ENCODE measurements at regions not wholly inside any gene's neighbourhood (a gene's known extent, or its start where the extent isn't known, plus 50 kb on each side); places are given as distances from the start of the nearest gene placed in this dataset.
"Not testable (repeated sequence)": the region's sequence is repeated elsewhere in the genome, so short reads cannot be mapped to it uniquely, and the experiment has no call there.

DNA sequence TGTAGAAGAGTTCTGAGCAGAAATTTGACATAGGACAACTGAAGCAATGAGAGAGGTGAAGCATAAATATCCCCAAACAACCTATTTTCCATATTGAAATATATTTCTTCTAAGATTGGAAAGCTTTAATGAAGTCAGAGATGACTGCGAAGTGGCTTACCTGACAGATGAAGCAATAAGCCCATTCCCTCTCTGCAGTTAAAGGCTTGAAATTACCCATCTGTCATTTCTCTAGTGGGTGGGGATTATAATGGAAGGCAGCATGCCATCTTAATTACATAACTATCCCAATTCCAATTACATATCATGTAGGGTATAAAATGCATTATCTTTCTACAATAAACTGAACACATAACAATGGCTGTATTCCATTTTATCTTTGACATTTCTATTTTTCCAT lies 1070.5 kb downstream of the SI start:
- no peak for TF ChIP-seq CTCF (IDR thresholded peaks at IDR 0.05; ENCODE audit: control insufficient read depth, insufficient read depth, low read depth, low read length, missing control alignments)
- no peak for DNase-seq (ENCODE audit: low read depth)
- H3K4me3 ChIP-seq (ENCODE audit: control insufficient read depth, low read depth, low read length), result no peak overlapping the region

DNA sequence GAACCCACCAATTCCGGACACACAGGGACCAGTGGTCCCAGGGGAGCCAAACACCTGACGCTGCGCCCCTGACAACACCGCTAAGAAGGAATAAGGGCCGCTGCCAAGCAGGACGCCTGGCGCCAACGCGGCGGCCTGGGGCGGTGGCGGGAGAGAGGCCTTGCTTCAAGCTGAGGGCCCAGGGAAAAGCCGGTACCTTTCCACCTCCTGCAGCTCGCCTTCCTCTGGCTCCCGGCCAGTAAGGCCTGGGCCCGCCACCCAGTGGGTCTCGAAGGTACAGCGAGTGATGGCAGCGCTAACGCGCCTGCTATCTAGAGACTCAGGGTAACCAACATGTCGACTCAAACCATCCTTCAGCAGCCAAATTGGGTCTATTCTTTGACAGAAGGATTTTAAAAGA lies 1074.1 kb downstream of the SI start:
- no peak for TF ChIP-seq CTCF (IDR thresholded peaks at IDR 0.05; ENCODE audit: control insufficient read depth, insufficient read depth, low read depth, low read length, missing control alignments)
- H3K4me3 ChIP-seq (ENCODE audit: control insufficient read depth, low read depth, low read length), result no peak overlapping the region
- no peak for DNase-seq (ENCODE audit: low read depth)

- H3K4me3 ChIP-seq (ENCODE audit: control insufficient read depth, low read depth, low read length); DNase-seq (ENCODE audit: low read depth): not testable (repeated sequence)
Measured at GRCh38 chr3:164003016-164003415, 1075.3 kb downstream of the SI start.

GRCh38 chr3:163983940-163984339 lies 1094.4 kb downstream of the SI start:
- no peak for TF ChIP-seq CTCF (IDR thresholded peaks at IDR 0.05; ENCODE audit: control insufficient read depth, insufficient read depth, low read depth, low read length, missing control alignments)
- DNase-seq (ENCODE audit: low read depth), result no peak

GRCh38 chr3:163971861-163972260 lies 1106.4 kb downstream of the SI start:
- H3K4me3 ChIP-seq (ENCODE audit: control insufficient read depth, low read depth, low read length), result no peak overlapping the region
- no peak for DNase-seq (ENCODE audit: low read depth)
- TF ChIP-seq CTCF (IDR thresholded peaks at IDR 0.05; ENCODE audit: control insufficient read depth, insufficient read depth, low read depth, low read length, missing control alignments), result no peak

More at GRCh38 chr3:163983940-163984339, 1094.4 kb downstream of the SI start:
- H3K4me3 ChIP-seq (ENCODE audit: control insufficient read depth, low read depth, low read length), result no peak overlapping the region

DNA sequence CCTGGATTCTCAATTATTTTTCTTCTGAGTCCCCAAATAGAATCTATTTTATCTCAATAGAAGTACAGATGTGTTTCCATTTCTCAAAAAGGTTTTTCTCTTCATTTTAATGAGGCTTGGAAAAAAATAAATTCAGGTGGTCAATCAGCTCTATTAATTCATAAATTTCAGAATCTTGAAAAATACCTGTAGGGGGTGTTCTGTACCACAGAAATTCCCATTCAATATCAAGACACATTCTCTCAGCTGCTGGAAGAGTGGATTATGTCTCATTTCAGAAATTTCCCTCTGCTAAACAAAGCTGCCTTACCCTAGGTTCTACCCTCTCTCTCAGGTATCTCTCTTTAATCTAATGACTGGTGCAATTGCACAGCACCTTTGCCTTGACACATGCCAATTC lies 1121.2 kb downstream of the SI start:
- no peak overlapping the region for H3K4me3 ChIP-seq (ENCODE audit: control insufficient read depth, low read depth, low read length)
- no peak for DNase-seq (ENCODE audit: low read depth)
- TF ChIP-seq CTCF (IDR thresholded peaks at IDR 0.05; ENCODE audit: control insufficient read depth, insufficient read depth, low read depth, low read length, missing control alignments), result no peak

DNA sequence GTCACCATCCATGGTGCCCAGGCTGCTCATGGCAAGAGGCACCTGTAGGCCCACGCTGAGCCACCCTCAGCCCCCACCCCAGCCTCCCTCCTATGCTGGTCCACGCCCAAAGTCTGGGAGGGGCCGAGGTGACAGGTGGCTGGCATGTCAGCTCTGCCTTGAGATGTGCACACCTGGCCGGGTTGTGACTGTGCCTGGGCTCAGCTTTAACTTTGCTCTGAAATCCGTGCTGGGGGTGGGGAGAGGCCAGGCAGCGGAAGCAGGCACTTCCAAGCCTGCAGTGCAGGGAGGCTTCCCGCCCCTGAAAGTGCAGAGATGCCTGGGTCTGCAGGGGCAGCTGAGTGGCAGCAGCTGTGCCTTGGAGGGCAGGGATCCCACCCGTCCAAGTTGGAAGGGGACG lies 1124.8 kb downstream of the SI start:
- no peak for TF ChIP-seq CTCF (IDR thresholded peaks at IDR 0.05; ENCODE audit: control insufficient read depth, insufficient read depth, low read depth, low read length, missing control alignments)
- no peak overlapping the region for H3K4me3 ChIP-seq (ENCODE audit: control insufficient read depth, low read depth, low read length)
- no peak for DNase-seq (ENCODE audit: low read depth)
